Mammary epithelial cell (primary cell): ENCODE measurements at regions not wholly inside any gene's neighbourhood (a gene's known extent, or its start where the extent isn't known, plus 50 kb on each side); places are given as distances from the start of the nearest gene placed in this dataset.

Experiments
- CTCF ChIP-seq, 2 donors: IDR thresholded peaks in 1 of 2; conservative IDR thresholded peaks in 1 of 2; 2 replicates each; pipeline ENCODE4 v1.5.1; 2011 to 2012; ENCODE audit warnings: inconsistent platforms in 2 of 2, low read length in 2 of 2, mild to moderate bottlenecking in 2 of 2, control low read depth in 1 of 2, low read depth in 1 of 2; ENCODE audit not compliant: insufficient read depth in 1 of 2; ENCODE audit errors: extremely low read depth in 1 of 2
- EZH2 ChIP-seq: IDR thresholded peaks from 2 replicates; pipeline ENCODE4 v1.6.1; 2012; ENCODE audit warnings: low read length, inconsistent platforms, borderline replicate concordance

GRCh38 chr12:75589801-75590200 lies 78.4 kb upstream of the KRR1 start:
- TF ChIP-seq CTCF (conservative IDR thresholded peaks at IDR 0.05 in 1 of 2, IDR thresholded peaks at IDR 0.05 in 1 of 2; ENCODE audit: extremely low read depth in 1 of 2, insufficient read depth in 1 of 2, low read depth in 1 of 2, low read length in 2 of 2), result no peak
- no peak for TF ChIP-seq EZH2
